ENCODE measurements at regions not wholly inside any gene's neighbourhood (a gene's known extent, or its start where the extent isn't known, plus 50 kb on each side); places are given as distances from the start of the nearest gene placed in this dataset.

DNA sequence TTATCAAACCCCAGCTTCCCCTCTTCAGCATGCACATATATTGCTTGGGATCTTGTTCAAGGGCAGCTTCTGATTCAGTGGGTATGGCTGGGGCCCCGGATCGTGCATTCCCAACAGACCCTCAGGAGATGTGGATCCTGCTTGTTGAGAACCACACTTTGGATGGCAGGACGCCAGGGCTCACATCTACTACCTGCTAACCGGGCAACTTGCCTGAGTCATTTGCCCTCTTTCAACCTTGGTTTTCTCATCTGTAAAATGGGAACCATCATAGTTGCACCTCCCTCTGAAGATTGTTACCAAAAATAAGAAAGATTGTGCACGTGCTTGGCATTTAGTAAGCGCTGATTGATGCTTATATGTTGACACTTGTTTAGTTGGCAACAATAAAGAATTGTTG is 154.6 kb downstream of the ACKR3 start:
- ATAC-seq (ENCODE audit: insufficient read depth, low FRiP score) (no peak), DNase-seq (no peak)
- WGBS, 2 donors = 94 to 98% methylated on average over 6 of the region's 6 CpGs
- Histone ChIP-seq H3K9me3 (ENCODE audit: control insufficient read depth in 4 of 4, insufficient read depth in 3 of 4, low read length in 3 of 4) (no peaks in the 10 kb centered on the region), H3K9ac (ENCODE audit: insufficient read depth in 1 of 2, low read length in 2 of 2) (no peak overlapping the region), H3K36me3 (ENCODE audit: control insufficient read depth in 4 of 4, insufficient read depth in 4 of 4, low read length in 4 of 4) (no peaks in the 10 kb centered on the region), H3K27me3 (ENCODE audit: control insufficient read depth in 3 of 3, insufficient read depth in 3 of 3, low read length in 2 of 3) (no peaks in the 10 kb centered on the region), H3K4me1 (ENCODE audit: control insufficient read depth in 5 of 5, insufficient read depth in 5 of 5, low read length in 5 of 5) (peaks cover 0 to 5% (median 0%) of the 10 kb centered on the region in 5 donors), H3K27ac (ENCODE audit: low read depth in 1 of 2, low read length in 1 of 2) (no peak overlapping the region), H3K4me3 (no peak overlapping the region)
- TF ChIP-seq, protein P1, sequence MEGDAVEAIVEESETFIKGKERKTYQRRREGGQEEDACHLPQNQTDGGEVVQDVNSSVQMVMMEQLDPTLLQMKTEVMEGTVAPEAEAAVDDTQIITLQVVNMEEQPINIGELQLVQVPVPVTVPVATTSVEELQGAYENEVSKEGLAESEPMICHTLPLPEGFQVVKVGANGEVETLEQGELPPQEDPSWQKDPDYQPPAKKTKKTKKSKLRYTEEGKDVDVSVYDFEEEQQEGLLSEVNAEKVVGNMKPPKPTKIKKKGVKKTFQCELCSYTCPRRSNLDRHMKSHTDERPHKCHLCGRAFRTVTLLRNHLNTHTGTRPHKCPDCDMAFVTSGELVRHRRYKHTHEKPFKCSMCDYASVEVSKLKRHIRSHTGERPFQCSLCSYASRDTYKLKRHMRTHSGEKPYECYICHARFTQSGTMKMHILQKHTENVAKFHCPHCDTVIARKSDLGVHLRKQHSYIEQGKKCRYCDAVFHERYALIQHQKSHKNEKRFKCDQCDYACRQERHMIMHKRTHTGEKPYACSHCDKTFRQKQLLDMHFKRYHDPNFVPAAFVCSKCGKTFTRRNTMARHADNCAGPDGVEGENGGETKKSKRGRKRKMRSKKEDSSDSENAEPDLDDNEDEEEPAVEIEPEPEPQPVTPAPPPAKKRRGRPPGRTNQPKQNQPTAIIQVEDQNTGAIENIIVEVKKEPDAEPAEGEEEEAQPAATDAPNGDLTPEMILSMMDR (IDR thresholded peaks at IDR 0.05; ENCODE audit: control extremely low read depth, extremely low read depth) = no peak

DNA sequence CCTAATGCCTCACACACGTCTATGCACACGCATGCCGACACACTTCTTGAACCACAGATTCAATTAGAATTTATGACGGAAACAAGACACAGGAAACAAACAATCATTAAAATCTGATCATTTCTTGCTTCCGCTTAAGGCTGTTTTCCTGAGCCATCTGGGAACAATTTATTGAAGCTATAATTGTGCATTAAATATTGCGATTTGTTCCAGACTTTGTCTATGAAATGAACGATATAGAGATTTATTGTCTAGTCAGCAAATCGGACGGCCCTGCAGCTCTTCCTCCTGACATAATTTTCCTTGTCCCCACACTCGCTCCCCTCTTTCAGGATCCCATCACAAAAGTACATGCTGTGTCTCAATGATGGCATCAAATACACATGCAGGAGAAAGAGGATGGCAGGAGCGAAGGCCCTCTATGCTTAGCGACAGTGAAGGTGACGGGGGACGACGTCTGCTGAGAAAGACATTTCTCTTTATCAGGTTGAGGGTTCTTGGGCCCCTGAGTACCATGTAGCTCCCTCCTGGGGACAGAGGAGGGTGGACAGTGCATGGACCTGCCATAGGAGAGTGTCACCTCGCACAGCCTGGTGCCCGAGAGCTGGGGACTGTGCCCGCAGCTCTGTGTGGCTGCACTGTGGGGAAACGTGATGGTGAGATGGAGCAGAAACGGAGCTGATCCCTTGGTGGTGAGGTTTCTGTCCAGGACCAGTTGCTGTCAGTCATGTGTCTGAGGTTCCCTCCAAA is 157.3 kb downstream of the ACKR3 start:
- no peak overlapping the region for H3K27ac ChIP-seq (ENCODE audit: low read depth in 1 of 2, low read length in 1 of 2)
- no peaks in the 10 kb centered on the region for H3K36me3 ChIP-seq (ENCODE audit: control insufficient read depth in 4 of 4, insufficient read depth in 4 of 4, low read length in 4 of 4)
- 94 to 96% methylated on average over 20 of the region's 20 CpGs for WGBS, 2 donors
- no peak overlapping the region for H3K9ac ChIP-seq (ENCODE audit: insufficient read depth in 1 of 2, low read length in 2 of 2)
- H3K4me1 ChIP-seq (ENCODE audit: control insufficient read depth in 5 of 5, insufficient read depth in 5 of 5, low read length in 5 of 5) = peaks cover 0 to 3% (median 0%) of the 10 kb centered on the region in 5 donors
- DNase-seq (no peak), ATAC-seq (ENCODE audit: insufficient read depth, low FRiP score) (no peak)
- TF ChIP-seq, protein P1 (IDR thresholded peaks at IDR 0.05; ENCODE audit: control extremely low read depth, extremely low read depth) = no peak
- H3K4me3 ChIP-seq = no peak overlapping the region
- no peaks in the 10 kb centered on the region for H3K27me3 ChIP-seq (ENCODE audit: control insufficient read depth in 3 of 3, insufficient read depth in 3 of 3, low read length in 2 of 3)
- H3K9me3 ChIP-seq (ENCODE audit: control insufficient read depth in 4 of 4, insufficient read depth in 3 of 4, low read length in 3 of 4) = no peaks in the 10 kb centered on the region

DNA sequence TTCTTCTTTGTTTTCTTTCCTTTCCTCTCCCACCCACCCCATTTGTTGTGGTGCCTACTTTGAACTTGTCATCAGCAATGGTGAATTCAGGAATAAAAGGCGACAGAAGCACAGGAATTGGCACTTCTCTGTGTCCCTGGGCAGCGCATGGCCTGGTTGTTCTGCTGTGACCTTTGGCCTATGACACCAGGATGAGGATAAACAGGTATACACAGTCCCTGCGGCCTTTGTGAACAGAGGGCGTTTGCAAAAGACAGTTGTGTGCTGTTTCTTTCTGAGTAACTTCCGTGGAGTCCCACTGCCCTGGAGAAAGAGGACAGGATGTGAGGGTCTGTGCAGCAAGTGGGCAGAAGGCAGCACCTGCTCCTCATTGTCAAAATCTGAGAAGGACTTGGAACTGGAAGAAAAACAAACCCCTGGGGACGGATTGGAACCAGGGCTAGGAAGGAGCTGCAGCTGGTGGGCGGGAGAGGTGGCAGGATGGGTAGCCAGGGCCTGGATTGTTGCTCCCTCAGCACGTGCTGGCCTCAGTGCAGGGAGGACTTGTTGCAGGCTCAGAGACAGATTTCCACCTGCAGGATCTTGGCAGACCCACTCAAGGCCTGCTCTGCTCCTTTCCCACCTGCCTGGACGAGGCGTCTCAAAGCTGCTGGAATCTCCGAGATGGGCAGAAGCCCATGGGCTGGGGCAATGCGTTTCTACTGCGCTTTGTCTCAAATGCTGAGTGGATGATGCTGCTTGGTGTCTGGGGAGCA is 159.5 kb downstream of the ACKR3 start:
- Histone ChIP-seq H3K9ac (ENCODE audit: insufficient read depth in 1 of 2, low read length in 2 of 2) (no peak overlapping the region), H3K4me1 (ENCODE audit: control insufficient read depth in 5 of 5, insufficient read depth in 5 of 5, low read length in 5 of 5) (peaks cover 0 to 6% (median 0%) of the 10 kb centered on the region in 5 donors), H3K9me3 (ENCODE audit: control insufficient read depth in 4 of 4, insufficient read depth in 3 of 4, low read length in 3 of 4) (no peaks in the 10 kb centered on the region), H3K27me3 (ENCODE audit: control insufficient read depth in 3 of 3, insufficient read depth in 3 of 3, low read length in 2 of 3) (no peaks in the 10 kb centered on the region), H3K4me3 (no peak overlapping the region), H3K36me3 (ENCODE audit: control insufficient read depth in 4 of 4, insufficient read depth in 4 of 4, low read length in 4 of 4) (no peaks in the 10 kb centered on the region), H3K27ac (ENCODE audit: low read depth in 1 of 2, low read length in 1 of 2) (no peak overlapping the region)
- DNase-seq = no peak
- WGBS, 2 donors = 85 to 88% methylated on average over 13 of the region's 13 CpGs
- ATAC-seq (ENCODE audit: insufficient read depth, low FRiP score) = no peak
- TF ChIP-seq, protein P1 (IDR thresholded peaks at IDR 0.05; ENCODE audit: control extremely low read depth, extremely low read depth) = no peak
